GM21360 (cell line): ENCODE measurements at regions not wholly inside any gene's neighbourhood (a gene's known extent, or its start where the extent isn't known, plus 50 kb on each side); places are given as distances from the start of the nearest gene placed in this dataset.
"Not testable (repeated sequence)": the region's sequence is repeated elsewhere in the genome, so short reads cannot be mapped to it uniquely, and the experiment has no call there.

ENCODE experiments used
- ATAC-seq: cut with Tn5 transposase; IDR thresholded peaks from one replicate; pipeline ENCODE4 v1.9.1; 2021; ENCODE audit warnings: mild to moderate bottlenecking, moderate library complexity; ENCODE audit not compliant: unreplicated experiment

DNA sequence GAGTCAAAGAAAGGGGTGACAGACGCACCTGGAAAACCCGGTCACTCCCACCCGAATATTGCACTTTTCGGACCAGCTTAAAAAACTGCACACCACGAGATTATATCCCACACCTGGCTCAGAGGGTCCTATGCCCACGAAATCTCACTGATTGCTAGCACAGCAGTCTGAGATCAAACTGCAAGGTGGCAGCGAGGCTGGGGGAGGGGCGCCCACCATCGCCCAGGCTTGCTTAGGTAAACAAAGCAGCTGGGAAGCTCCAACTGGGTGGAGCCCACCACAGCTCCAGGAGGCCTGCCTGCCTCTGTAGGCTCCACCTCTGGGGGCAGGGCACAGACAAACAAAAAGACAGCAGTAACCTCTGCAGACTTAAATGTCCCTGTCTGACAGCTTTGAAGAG, 185.1 kb upstream of the CXADR start:
- ATAC-seq = not testable (repeated sequence)

DNA sequence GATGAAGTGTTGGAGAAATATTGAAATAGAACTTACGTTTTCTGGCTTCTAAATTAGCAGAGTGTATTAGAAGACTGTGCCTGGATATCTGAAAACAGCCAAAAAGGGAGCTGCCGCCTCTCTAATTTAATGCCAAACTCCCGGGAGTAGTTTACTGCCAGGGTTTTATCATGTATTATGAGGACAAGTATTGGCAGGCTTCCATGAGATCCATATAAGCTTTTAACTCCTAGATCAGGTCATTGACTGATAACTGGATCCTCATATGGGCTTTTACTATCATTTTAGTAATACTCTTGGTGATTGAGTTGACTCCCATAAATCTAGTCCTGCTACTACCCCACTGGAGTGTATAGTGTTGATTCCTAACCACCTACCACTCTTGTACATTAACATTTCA, 178.4 kb upstream of the CXADR start:
- no peak for ATAC-seq

DNA sequence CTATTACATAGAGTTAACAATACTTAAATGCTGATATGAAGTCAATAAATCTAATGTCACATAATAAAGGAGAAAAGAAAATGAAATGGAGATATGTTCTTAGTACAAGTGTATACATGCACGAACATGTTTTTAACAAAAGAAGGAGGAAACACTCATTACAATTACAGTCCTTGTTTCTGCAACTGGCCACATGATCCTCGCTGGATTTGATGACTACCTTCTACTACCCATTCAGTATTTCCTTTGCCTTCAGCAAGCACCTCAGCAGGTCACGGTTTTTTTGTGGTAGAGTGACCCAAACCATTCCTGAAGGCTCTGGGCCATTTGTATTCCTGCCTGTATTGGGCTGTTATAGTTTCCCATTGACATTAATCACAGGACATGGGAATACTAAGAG, 172.8 kb upstream of the CXADR start:
- no peak for ATAC-seq

DNA sequence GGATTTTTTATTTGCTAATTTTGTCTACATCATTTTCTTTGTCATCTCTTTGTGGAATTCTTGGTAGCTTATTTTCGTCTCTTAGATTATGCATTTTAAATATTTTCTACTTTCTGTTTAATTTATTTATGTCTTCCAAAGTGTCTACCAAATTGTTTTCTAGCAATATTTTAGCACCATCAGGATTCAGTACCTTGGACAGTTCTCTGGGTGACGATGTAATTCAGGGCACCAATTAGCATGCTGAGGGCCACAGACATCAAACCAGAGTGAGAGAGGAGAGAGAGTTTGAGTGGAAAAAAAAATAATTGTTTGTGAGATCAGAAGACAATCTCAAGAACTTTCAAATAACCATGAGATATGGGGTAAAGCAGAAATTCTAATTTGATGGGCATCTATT, 169.8 kb upstream of the CXADR start:
- no peak for ATAC-seq

DNA sequence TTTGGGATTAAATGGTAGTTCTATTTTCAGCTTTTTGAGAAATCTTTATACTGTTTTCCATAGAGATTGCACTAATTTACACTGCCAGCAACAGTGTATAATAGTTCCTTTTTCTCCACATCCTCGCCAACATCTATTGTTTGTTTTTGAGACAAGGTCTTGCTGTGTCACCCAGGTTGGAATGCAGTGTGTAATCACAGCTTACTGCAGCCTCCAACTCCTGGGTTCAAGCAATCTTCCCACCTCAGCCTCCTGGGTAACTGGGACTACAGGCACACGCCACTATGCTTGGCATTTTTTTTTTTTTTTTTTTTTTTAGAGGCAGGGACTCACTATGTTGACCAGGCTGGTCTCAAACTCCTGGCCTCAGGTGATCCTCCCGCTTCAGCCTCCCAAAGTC, 164.5 kb upstream of the CXADR start:
- no peak for ATAC-seq

DNA sequence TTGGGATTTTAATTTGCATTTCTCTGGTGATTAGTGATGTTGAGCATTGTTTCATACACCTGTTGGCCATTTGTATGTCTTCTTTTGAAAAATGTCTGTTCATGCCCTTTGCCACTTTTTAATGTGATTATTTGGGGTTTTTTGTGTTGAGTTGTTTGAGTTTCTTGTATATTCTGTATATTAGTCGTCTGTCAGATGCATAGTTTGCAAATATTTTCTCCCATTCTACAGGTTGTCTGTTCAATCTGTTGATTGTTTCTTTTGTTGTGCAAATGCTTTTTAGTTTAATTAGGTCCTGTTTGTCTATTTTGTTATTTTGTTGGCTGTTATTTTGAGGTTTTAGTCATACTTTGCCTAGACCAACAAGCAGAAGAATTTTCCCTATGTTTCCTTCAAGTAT, 164.0 kb upstream of the CXADR start:
- ATAC-seq = no peak

DNA sequence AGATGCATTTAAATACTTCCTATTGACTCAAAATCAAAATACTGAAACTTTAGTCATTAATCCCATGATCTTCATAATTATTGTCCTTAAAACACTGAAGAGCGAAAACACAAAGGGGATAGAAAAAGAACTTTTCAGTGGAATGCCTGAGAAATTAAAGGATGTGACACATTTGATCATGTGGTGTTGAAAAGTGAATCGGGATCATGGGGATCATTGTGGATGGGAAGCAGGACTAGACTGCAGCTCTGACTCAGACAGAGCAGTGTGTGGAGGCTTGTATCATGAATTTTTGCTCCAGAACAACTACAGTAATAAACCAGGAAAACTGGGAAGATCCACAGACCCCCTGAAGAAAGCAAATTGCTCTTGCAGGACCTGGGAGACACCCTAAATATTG, 161.1 kb upstream of the CXADR start:
- ATAC-seq = no peak

DNA sequence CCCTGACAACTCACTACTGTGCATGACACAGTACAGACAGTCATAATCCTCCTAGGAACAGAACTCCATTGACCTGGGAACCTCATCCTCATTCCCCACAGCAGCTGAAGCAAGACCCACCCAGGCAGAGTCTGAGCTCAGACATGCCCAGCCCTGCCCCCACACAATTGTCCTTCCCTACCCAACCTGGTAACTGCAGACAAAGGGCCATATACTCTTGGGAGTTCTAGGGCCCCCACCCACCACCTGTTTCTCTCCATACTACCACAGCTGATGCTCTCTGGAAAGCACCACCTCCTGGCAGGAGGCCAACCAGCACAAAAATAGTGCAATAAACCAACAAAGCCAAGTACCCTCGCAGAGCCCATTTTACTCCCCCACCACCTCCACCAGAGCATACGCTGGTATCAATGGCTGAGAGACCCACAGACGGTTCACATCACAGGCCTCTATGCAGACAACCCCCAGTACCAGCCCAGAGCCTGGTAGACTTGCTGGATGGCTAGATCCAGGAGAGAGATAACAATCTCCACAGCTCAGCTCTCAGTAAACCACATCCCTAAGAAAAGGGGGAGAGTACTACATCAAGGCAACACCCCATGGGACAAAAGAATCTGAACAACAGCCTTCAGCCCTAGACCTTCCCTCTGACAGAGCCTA, 159.7 kb upstream of the CXADR start:
- no peak for ATAC-seq

DNA sequence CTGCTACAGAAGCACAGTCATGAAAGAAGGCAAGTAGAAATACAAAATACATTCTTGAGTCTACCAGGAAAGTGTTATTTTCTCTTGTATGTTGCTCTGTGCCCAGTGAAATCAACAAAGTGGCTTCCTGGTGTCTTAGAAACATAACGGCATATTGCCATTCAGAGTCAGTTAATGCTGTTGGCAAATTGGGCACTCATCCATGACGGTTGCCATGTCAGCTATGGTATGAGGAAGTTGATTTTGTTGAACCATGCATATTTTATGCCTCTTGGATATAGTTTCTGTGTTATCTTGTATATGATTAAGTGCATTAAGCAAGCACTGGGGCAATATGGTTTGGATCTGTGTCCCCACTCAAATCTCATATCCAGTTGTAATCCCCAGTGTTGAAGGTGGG, 153.1 kb upstream of the CXADR start:
- ATAC-seq = no peak

DNA sequence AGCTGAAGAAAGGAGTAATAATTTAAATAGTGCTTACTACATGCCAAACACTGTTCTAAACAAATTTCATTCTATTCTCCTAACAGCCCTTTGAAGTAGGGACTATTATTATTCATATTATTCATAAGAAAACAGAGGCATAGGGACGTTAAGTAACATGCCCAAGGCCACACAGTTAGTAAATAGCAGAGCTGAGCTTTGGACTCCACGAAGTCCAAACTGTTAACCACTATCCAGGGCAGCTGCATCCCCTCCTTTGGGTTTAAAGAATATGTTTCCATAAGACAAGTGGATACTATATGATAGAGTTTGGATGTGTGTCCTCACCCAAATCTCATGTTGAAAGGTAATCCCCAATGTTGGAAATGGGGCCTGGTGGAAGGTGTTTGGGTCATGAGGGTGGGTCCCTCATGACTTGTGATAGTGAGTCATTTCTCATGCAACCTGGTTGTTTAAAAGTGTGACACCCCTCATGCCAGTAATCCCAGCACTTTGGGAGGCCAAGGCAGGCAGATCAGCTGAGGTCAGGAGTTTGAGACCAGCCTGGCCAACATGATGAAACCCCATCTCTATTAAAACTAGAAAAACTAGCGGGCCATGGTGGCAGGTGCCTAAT, 144.0 kb upstream of the CXADR start:
- no peak for ATAC-seq

DNA sequence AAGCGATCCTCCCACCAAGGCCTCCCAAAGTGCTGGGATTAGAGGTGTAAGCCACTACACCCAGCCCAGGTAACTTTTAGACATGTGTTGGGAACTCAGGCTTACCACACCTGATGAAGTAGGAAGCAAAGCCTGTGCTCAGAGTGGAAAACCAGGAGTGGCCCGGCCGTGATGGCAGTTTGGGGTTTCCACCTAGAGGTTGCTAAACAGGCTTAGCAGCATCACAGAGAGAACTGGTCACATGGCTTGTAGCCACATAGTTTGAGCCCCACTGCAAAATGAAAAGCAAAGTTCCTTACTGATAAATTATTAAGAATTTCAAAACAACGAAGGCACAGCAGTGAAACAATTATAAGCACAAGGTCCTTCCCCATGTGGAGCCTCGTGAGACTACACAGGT, 142.6 kb upstream of the CXADR start:
- no peak for ATAC-seq

DNA sequence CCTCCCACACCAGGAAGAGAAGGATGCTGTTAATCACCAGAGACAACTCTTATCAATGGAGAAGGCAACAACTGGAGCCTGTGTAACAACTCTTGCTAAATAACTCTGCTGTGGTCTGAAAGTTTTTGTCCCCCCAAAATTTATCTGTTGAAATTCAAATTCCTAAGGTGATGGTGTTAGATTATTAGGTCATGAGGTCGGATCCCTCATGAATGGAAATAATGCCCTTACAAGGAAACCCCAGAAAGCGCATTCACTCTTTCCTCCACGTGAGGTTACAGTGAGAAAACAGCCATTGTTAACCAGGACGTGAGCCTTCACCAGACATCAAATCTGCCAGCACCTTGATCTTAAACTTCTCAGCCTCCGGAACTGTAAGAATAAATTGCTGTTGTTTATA, 141.9 kb upstream of the CXADR start:
- ATAC-seq = no peak

DNA sequence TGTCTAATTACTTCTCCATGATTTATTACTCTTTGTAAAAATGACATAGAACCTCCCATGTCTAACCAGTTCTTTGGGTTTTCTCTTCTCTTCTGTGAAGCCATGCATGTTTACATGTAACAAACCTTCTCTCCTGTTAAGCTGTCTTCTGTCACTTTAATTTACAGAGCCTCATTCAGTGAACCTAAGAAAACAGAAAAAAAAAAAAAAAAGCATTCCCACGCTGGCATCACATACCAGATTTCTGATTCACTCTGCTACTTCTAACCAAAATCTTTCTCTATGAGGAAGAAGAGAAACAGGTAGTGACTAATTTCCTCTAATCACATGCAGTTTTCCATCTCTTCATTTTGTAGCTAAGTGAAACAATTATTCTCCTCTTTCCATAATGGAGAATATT, 141.4 kb upstream of the CXADR start:
- no peak for ATAC-seq

DNA sequence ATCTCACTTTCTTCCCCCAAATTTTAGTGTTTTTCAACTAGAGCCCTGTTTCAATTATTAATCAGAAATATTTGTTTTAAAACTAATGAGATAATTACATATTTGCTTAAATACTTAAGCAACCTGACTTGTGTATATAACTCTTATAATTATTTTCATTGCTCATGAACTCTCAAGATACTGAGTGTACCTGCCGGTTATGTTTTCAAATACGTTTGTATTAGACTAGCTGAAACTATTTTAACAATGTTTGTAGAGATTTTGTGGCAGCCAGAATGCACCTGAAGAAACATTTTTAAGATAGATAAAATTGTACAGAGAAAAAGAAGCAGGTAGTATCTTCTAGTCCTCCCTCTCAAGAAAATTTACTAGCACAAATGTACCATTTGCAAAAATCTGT, 140.6 kb upstream of the CXADR start:
- ATAC-seq = no peak

DNA sequence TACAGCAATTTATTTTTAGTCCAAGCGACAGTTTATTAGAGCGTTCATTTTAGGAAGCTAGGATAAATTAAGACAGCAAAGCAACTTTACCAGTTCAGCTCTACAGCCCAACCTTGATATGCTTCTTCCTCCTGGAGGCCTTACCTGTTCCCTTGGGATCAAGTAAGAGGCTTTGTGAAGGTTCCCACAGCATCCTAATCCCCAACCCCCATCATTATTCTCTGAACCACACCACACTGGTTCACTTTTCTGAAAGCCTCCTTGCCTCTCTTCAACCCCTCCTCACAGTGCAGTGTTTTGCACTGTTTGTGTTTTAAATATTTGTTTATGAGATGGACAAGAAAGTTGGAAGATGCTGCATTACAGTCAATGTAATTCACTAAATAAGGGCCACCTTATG, 126.3 kb upstream of the CXADR start:
- ATAC-seq = no peak

DNA sequence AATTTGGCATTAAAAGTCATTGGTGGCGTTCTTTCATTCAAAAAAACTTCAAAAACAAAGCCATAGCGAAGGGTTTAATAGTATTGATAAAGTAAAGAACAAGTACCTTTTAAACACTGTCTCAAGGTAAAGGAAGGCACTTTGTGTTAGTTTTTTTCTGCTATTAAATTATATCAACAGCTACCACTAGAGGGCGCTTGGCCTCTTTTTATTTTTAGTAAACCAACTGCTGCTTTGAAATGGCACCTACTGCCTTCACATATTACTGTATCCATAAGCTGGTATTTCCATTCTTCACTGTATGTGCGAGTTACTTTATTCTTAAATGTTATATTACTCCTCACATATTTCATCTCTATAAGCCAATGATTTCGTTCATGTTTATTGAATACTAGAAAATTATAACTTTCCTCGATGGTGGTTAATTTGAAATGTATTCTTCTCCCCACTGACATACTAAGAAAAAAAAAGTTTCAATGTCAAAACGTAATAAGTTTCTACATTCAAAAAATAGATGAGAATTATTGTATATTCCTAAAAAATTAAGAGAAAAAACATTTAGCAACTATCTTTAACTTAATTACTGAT, 125.7 kb upstream of the CXADR start:
- ATAC-seq = no peak

DNA sequence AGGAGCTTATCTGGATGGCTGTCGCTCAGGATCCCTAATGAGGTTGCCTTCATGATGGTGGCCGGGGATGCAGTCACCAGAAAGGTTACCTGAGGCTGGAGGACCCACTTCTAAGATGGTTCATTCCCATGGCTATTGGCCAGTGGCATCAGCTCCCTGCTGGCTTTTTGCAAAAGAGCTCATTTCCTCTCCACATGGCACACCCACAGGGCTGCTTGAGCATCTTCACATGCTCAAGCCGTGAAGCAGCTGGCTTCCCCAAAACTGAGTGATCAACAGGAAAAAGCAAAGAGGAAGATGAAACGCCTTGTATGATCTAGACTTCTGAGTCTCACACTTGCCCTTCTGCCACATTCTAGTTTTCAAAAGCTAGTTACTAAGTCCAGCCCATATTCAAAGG, 124.6 kb upstream of the CXADR start:
- ATAC-seq = no peak

DNA sequence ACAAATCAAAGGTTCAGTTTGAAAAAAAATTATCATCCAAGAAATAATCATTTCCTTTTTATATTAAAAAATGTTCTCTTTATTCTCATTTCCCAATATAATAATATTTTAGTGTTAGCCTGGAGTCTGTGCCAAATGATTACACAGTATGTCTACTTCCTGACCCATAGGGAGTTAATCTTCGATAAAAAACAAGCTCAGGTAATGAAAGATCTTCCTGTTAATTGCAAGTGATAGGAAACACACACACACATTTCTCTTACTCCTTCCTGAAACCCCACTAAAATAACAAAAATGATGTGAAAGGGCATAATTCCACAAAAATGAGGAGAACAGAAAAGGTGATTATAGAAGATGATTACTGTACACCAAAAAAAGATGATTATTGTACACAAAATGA, 123.5 kb upstream of the CXADR start:
- no peak for ATAC-seq

DNA sequence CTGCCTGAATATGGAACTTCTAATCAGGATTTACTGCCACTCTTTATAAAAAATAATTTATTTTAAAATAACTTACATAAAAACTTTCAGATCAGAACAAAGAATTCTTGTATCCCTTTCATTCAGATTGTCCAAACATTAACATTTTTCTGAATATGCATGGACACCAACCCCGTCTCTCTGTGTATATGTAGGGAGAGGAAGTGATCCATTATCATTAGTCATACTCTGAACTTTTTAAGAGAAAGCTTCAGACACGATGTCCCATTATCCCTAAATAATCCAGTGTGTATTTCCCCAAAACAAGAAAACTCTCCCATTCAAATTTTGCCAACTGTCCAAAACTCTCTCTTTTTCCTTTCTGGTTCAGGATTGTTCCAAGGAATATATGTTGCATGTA, 122.3 kb upstream of the CXADR start:
- no peak for ATAC-seq

DNA sequence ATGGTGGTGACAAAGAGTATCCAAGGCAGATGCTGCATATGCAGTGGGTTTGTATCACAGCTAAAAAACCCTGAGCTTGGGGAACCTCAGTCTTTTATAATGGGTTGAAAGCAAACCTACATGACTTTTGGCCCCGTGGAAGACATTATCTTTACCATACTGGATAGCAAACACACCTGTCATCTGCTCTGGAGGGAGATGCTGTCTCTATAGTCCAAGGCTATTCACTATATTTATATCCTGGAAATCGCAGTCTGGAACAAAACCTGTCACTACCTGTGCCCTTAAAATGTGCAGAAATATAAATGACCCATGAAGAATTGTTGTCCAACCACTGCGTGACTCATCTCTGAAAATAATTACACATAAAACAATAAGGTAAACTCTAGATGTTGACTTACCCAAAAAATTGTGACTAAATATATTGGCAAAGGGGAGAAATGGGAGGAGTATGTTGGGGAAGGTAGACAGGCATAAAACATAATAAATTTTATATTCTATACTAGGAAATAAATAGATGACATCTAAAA, 121.0 kb upstream of the CXADR start:
- no peak for ATAC-seq

DNA sequence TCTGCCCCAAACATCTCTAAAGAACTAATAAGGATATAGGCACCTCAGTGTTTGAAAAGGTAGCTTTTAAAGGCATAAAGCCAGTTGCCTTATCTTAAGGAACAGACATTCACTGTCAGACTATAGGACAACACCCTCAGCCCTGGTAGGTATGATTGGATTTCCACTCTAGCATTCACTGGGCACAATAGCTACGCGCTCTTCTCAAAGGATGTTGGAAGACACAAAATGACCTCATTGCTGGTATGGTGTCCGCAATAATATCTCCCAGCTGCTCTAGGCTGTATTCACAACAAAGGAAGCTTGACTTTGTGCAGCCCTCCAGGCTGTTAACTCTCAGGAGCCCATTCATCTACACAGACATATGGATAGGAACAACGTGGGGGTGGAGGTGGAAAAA, 119.4 kb upstream of the CXADR start:
- no peak for ATAC-seq

DNA sequence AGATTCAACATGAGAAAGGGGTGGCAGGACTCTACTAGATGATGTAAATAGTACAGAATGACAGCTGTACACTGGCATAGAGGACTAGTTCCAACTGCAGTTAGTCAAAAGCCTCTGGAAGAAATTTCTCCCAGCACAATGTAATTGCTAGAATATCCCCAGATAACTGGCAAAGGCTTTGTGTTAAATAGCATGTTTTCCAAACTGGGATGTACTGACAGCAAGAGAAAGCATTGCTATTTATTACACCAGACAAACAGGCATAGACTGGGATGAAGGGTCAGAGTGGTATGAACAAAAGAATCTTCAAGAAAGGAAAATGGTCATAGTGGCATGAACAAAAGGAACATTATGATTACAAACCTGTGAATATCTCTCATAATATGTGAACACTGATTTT, 115.9 kb upstream of the CXADR start:
- no peak for ATAC-seq

DNA sequence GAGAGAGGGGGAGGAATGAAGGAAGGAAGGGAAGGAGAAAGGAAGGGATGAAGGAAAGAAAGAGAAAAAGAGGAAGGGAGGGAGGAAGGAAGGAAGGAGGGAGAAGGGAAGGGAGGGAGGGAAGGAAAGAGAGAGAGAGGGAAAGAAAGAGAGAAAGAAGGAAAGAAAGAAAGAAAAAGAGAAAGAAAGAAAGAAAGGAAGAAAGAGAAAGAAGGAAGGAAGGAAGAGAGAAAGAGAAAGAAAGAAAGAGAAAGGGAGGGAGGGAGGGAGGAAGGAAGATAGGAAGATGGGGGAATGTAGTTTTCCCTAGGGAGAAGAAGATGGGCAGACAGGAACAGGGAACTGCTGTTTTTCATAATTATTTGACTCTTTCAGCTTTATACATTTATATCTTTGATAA, 115.1 kb upstream of the CXADR start:
- ATAC-seq = no peak
